Dermis blood vessel endothelial cell (primary cell): ENCODE measurements at regions not wholly inside any gene's neighbourhood (a gene's known extent, or its start where the extent isn't known, plus 50 kb on each side); places are given as distances from the start of the nearest gene placed in this dataset.
"Not testable (repeated sequence)": the region's sequence is repeated elsewhere in the genome, so short reads cannot be mapped to it uniquely, and the experiment has no call there.

Experiments
- DNase-seq: peaks from one replicate; pipeline ENCODE4 v3.0.0; 2010

DNA sequence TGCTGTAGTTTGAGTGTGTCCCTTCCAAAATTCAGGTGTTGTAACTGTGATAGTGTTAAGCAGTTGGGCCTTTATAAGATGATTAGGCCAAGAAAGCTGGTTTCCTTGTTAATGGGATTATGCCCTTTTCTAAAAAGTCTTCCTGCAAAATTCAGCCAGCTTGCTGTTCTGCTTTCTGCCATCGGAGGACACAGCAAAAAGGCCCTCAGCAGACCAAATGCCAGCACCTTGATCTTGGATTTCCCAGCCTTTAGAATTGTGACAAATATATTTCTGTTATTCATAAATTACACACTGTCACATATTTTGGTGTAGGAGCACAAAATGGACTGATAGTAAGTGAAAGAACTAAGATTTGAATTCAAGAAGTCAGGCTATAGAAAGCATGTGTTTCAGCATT, 203.2 kb downstream of the IZUMO3 start:
- DNase-seq = no peak

GRCh38 chr9:24333629-24334028, 212.1 kb downstream of the IZUMO3 start:
- no peak for DNase-seq

GRCh38 chr9:24298912-24299311, 246.8 kb downstream of the IZUMO3 start:
- no peak for DNase-seq

DNA sequence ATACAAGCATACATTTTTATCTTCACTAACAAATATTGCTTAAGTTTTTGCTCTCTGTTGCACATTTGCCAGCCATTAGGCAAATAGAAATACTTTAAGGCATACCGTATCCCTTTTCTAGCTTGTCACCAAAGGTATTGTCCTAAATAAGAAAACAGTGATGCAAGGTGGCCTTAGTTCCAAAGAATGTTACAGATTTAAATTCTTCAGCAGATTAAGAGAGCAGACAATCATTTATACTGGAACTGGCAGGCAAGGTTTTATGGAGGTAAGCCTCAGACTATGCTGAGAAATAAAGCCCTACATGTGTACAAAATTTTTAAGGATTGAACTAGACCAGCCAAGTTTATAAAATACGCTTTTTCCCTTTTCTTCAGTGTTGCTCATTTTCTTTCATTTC, 247.8 kb downstream of the IZUMO3 start:
- DNase-seq = no peak

- no peak for DNase-seq
These were observed 249.6 kb downstream of the IZUMO3 start for GRCh38 chr9:24296124-24296523.

GRCh38 chr9:24293386-24293785, 252.3 kb downstream of the IZUMO3 start:
- no peak for DNase-seq

DNA sequence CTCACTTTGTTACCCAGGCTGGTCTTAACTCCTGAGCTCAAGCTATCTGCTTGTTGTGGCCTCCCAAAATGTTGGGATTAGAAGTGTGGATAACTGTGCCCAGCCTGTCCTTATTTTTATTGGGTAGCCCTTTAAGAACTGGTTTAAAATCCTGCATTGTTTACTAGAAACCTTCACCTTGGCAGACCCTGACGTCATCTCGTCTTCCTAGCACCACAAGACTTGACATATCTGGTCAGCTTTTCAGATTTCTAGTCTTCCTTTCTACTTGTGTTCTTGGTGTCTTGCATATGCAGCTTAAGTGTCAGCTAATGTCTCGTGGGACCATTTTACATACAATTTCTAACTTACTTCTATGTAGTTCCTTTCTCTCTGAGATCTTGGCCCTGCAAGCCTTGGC, 258.9 kb downstream of the IZUMO3 start:
- DNase-seq = no peak

- no peak for DNase-seq
These were observed 287.1 kb downstream of the IZUMO3 start for GRCh38 chr9:24258626-24259025.

DNA sequence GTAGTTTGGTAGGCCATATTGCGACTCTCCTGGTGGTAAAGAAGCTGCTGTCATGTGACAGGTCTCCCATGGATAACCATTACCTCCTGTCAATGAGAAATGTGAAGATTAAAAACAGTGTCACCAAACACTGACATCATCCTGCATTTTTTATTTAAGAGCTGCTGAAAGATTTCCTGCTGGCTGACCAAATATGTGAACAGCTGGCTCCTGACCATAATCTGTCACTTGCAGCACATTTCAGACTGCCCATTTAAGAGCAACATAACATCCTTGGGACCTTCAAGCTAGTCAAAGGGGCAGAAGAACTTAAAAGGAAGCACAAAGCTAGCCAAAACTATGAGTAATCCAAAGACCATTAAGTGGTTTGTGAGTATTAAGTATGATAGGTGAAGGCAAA, 288.0 kb downstream of the IZUMO3 start:
- no peak for DNase-seq

DNA sequence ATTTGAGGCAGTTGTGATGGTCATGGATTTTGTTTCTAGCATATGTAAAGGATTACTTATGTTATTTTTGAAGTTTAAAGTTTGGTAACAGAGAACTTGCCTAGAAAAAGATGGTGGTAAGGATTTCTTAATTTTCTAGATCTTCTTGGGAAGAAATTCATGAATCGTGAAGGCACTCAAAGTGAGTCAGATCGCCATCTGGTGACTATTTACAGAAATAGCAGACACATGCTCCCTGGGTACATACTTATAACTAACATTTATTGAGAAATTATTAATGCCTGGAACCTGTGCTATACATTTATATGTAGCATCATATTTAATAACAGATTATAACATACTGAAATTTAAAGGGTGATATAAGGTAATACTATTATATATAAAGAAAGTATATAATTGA, 299.7 kb downstream of the IZUMO3 start:
- DNase-seq = peak; percentile 11

DNA sequence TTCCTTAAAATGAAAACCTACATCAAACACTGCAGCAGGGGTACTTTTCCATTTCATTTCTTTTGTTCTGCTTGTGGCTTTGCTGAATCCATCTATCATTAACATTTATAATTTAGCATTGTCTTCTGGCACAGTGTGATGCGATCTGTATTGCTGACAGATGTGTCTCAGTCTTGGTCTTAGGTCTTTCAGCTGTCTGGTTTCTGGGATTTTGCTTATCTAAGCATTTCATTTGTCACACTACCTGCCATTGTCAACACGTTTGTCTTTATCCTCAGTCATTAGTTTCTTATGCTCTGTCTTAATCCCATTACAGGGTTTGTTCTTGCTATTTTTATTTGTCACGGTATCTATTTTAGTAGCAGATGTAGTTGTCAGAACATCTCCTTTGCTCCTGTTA, 303.1 kb downstream of the IZUMO3 start:
- no peak for DNase-seq

- no peak for DNase-seq
These were observed 327.0 kb downstream of the IZUMO3 start for GRCh38 chr9:24218656-24219055.

- no peak for DNase-seq
These were observed 335.1 kb downstream of the IZUMO3 start for GRCh38 chr9:24210641-24211040.

DNA sequence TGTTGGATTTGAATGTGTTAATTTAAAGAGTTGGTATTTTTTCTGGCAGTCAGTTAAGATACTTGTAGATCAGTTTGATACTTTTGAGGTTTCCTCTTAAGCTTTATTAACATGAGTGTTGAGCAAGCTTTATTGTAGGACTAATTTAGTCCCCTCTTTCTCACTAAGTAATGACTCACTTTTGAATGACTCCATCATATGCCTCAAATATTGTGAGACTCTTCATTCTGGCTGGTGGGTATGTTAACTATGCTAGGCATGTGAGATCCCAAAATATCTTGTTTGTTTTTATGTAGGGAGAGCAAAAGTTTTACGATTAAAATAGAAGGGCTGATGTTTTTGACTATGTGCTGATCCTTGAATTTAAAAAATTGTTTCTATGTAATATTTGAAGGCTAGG, 355.7 kb downstream of the IZUMO3 start:
- no peak for DNase-seq

DNA sequence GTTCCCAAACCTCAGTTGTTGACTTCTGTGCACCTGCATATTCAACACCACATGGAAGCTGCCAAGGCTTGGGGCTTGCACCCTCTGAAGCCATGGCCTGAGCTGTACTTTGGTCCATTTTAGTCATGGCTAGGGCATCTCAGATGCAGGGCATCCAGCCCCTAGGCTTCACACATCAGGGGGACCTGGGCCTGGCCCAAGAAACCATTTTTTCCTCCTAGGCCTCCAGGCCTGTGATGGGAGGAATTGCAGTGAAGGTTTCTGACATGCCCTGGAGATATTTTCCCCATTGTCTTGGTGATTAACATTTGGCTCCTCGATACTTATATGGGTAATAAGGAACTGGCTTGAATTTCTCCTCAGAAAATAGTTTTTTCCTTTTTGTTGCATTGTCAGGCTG, 354.5 kb upstream of the ELAVL2 start:
- DNase-seq = not testable (repeated sequence)

DNA sequence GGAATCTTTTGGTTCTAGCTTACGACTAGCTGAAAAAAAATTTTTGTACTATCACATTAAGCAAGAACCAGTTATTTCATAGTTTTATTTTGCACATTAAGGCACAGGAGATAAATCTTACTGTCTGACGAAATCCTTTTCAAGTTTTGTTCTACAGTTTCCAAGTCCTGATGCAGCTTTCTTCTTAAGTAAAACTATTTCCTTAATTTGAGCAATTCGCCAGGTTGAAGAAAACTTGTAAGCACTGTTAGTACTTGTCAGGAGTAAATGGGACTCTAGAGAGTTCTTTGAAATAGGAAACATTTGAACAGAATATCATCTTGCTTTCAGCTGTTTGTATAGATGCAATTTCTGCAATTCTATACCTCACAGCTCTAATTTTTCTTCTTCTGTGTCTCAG, 318.8 kb upstream of the ELAVL2 start:
- no peak for DNase-seq

DNA sequence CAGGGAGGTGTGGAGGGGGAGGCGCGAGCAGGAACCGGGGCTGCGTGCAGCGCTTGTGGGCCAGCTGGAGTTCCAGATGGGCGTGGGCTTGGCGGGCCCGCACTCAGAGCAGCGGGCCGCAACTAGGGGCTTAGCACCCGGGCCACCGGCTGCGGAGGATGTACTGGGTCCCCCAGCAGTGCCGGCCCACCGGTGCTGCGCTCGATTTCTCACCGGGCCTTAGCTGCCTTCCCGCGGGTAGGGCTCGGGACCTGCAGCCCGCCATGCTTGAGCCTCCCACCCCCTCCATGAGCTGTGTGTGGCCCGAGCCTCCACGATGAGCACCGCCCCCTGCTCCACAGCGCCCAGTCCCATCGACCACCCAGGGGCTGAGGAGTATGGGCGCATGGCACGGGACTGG, 309.0 kb upstream of the ELAVL2 start:
- not testable (repeated sequence) for DNase-seq

DNA sequence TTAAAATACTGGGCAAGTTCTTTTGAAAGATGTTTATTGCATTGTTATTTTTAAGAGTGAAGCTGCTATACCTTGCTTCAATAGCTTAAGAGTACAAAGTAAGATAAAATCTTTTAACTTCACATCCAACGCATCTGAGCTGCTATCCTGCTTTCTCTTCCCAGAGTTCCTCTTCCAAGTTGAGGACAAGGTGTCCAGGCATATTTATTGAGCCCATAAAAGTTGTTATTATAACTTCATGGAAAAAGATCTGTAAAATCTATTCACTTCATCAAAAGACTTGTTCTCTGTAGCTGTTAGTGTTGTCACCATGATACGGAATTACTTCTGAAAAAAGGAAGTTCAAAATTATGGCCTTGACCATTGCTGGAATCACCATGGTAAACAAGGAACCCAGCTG, 306.2 kb upstream of the ELAVL2 start:
- DNase-seq = no peak

- DNase-seq = no peak
These were observed 301.5 kb upstream of the ELAVL2 start for GRCh38 chr9:24127519-24127918.

- DNase-seq = no peak
These were observed 292.1 kb upstream of the ELAVL2 start for GRCh38 chr9:24118190-24118589.

DNA sequence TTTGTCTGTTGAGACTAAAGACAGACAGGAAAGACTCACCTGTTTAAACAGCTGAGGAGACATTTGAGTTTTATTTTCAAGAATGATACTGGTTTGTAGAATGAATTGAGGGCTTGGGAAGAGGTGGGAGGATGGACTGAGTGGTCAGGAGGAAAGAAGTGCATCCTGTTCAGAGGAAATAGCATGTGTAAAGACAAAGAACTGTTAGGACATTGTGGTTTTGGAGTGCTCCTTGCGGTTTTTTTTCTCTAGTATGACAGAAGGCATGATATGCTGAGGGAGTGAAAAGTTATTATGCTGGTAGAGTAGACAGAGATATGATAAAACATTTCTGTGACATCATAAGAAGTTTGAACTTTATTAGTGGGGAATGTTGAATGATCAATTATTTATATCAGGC, 270.7 kb upstream of the ELAVL2 start:
- DNase-seq = no peak

- no peak for DNase-seq
These were observed 269.2 kb upstream of the ELAVL2 start for GRCh38 chr9:24095246-24095645.

DNA sequence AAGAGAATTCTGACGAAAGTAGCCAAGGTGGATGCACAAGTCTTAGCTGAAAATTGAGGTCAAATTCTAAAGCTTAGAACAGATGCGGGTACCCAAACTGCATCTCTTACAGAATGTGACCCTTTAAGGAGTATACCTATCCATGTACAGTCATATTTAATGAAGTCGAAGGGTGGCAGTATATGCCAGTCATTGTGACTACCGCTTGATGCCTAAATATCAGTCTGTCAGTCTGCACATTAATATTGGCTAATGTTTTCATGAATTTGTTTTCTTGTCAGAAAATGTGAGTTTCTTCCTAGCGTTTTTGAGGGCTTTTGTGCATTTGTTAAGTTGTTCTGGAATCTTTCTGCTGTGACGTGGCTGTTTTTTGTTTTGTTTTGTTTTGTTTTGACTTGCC, 264.5 kb upstream of the ELAVL2 start:
- no peak for DNase-seq

DNA sequence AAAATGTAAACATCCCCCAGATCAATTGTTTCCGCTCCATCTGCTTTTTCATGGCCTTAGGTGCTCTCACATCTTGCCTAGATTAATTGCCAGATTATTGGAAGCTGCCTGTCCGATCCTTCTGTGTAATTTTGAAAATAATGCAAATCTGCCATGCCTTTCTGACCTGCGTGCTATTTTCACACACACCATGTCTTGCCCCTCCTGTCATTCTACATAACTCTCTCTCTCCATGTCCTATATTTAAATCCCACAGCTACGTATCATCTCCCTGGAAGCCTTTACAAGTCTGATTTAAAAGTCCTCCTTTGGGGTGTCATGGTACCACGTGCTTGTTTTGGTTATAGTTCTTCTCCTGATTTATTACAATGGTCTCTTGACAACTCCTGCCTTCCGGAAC, 247.6 kb upstream of the ELAVL2 start:
- no peak for DNase-seq

DNA sequence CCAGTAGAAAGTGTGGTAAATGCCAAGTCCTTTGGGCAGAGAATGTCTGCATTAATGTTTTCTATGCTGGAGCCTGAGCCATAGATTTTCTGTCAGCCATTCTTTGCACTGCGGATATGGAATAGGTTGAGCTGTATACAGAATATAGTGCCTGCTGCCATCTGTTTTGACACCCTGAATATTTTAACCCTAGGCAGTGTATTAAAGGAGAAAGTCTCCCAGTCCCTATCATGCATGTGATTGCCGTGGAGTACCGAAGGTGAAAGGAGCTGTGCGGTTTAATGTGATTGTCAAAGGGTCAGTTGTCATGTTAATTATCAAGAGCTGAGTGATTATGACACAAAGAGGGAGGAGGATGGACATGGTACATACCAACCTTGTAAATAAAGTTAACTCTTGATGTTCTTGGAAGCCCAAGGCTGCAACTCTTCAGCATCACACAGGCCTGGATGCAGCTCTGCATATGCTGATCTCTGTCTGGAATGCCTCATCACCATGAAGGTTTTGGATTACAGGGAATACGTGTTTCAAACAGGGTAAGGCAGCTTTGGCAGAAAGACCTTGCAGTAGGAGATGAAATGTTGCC, 247.1 kb upstream of the ELAVL2 start:
- DNase-seq = no peak

- no peak for DNase-seq
These were observed 245.7 kb upstream of the ELAVL2 start for GRCh38 chr9:24071716-24072115.
